CD14-positive monocyte (primary cell): ENCODE measurements at regions not wholly inside any gene's neighbourhood (a gene's known extent, or its start where the extent isn't known, plus 50 kb on each side); places are given as distances from the start of the nearest gene placed in this dataset.

Experiments
- DNase-seq, 3 donors: peaks; one replicate each; pipeline ENCODE4 v3.0.0-alpha.2; 2011 to 2022
- H2AFZ ChIP-seq: 2 replicates; pipeline ENCODE4 v1.6.0; 2012; ENCODE audit warnings: mild to moderate bottlenecking, low read depth, low read length, inconsistent platforms; ENCODE audit not compliant: insufficient read depth, poor library complexity, severe bottlenecking
- H3K27ac ChIP-seq, 2 donors: 1 replicate in 1 of 2; 2 replicates in 1 of 2; pipeline ENCODE4 v1.5.1; 2012 to 2013; ENCODE audit warnings: low read length in 2 of 2, control low read depth in 1 of 2, inconsistent platforms in 1 of 2, low read depth in 1 of 2, mild to moderate bottlenecking in 1 of 2
- H3K27me3 ChIP-seq, 2 donors: one replicate each; pipeline versions ENCODE4 v1.6.0 to v1.6.1; 2011 to 2013; ENCODE audit warnings: low read length in 2 of 2; ENCODE audit not compliant: control insufficient read depth in 2 of 2, insufficient read depth in 2 of 2
- H3K36me3 ChIP-seq, 2 donors: replicated peaks in 1 of 2; 1 replicate in 1 of 2; 2 replicates in 1 of 2; pipeline versions ENCODE4 v1.5.1 to v1.6.1; 2012 to 2013; ENCODE audit warnings: low read length in 2 of 2, control low read depth in 1 of 2, inconsistent platforms in 1 of 2, mild to moderate bottlenecking in 1 of 2; ENCODE audit not compliant: insufficient read depth in 2 of 2, control insufficient read depth in 1 of 2
- H3K4me1 ChIP-seq, 2 donors: 1 replicate in 1 of 2; 2 replicates in 1 of 2; pipeline versions ENCODE4 v1.5.1 to v1.6.1; 2012 to 2013; ENCODE audit warnings: low read length in 2 of 2, control low read depth in 1 of 2, inconsistent platforms in 1 of 2, mild to moderate bottlenecking in 1 of 2, moderate library complexity in 1 of 2; ENCODE audit not compliant: insufficient read depth in 2 of 2, control insufficient read depth in 1 of 2
- H3K4me2 ChIP-seq: replicated peaks from 2 replicates; pipeline ENCODE3; 2012; ENCODE audit warnings: low read length, moderate library complexity, mild to moderate bottlenecking; ENCODE audit not compliant: poor library complexity, severe bottlenecking; ENCODE audit errors: extremely low read depth
- H3K4me3 ChIP-seq, 3 experiments: fragments of 200-600 bp in 1 of 3; sonication (generic) in 1 of 3; replicated peaks in 1 of 3; 1 replicate in 2 of 3; 2 replicates in 1 of 3; pipeline ENCODE4 v1.5.1; 2011 to 2013; ENCODE audit warnings: low read length in 3 of 3, mild to moderate bottlenecking in 3 of 3, control low read depth in 2 of 3, low read depth in 2 of 3, inconsistent platforms in 1 of 3, moderate library complexity in 1 of 3
- H3K79me2 ChIP-seq: 2 replicates; pipeline ENCODE4 v1.6.0; 2012; ENCODE audit warnings: mild to moderate bottlenecking, control low read depth, inconsistent platforms, low read length, moderate library complexity; ENCODE audit not compliant: insufficient read depth
- H3K9ac ChIP-seq: 2 replicates; pipeline ENCODE4 v1.6.0; 2017; ENCODE audit warnings: low read length, mild to moderate bottlenecking; ENCODE audit not compliant: insufficient read depth, poor library complexity, severe bottlenecking
- H3K9me3 ChIP-seq, 2 donors: replicated peaks in 1 of 2; 1 replicate in 1 of 2; 2 replicates in 1 of 2; pipeline versions ENCODE4 v1.5.1 to v1.6.1; 2012 to 2013; ENCODE audit warnings: low read length in 2 of 2, control low read depth in 1 of 2; ENCODE audit not compliant: control insufficient read depth in 1 of 2, insufficient read depth in 1 of 2
- H4K20me1 ChIP-seq: 2 replicates; pipeline ENCODE4 v1.6.0; 2012; ENCODE audit warnings: mild to moderate bottlenecking, low read length, control low read depth, moderate library complexity; ENCODE audit not compliant: insufficient read depth
- H3K27ac Mint-ChIP-seq, 7 donors: one replicate each; pipeline ENCODE4 v1.8.0; 2020; ENCODE audit warnings: mild to moderate bottlenecking in 7 of 7, mixed read lengths in 7 of 7, moderate library complexity in 6 of 7, inconsistent platforms in 2 of 7
- H3K27me3 Mint-ChIP-seq, 3 donors: one replicate each; pipeline ENCODE4 v1.8.0; 2021 to 2022; ENCODE audit warnings: low read depth in 3 of 3, mild to moderate bottlenecking in 3 of 3, mixed read lengths in 3 of 3, moderate library complexity in 3 of 3, inconsistent platforms in 1 of 3
- H3K36me3 Mint-ChIP-seq, 2 donors: one replicate each; pipeline ENCODE4 v1.8.0; 2020; ENCODE audit warnings: mixed read lengths in 2 of 2, inconsistent platforms in 1 of 2, mild to moderate bottlenecking in 1 of 2
- H3K4me1 Mint-ChIP-seq: one replicate; pipeline ENCODE4 v1.8.0; 2020; ENCODE audit warnings: mild to moderate bottlenecking, mixed read lengths
- H3K4me3 Mint-ChIP-seq, 2 donors: one replicate each; pipeline ENCODE4 v1.8.0; 2020; ENCODE audit warnings: mild to moderate bottlenecking in 2 of 2, mixed read lengths in 2 of 2, moderate library complexity in 1 of 2
- H3K9me3 Mint-ChIP-seq, 7 donors: one replicate each; pipeline ENCODE4 v1.8.0; 2020 to 2022; ENCODE audit warnings: mixed read lengths in 7 of 7, mild to moderate bottlenecking in 6 of 7, moderate library complexity in 6 of 7, inconsistent platforms in 2 of 7
- CTCF ChIP-seq: fragments of 200-600 bp; IDR thresholded peaks from one replicate; pipeline ENCODE4 v1.8.0; 2022; ENCODE audit warnings: antibody characterized with exemption, mild to moderate bottlenecking
- WGBS: methylation state at CpG from one replicate; pipeline ENCODE4 v1.1.5; 2013; ENCODE audit warnings: missing lambda C conversion rate; ENCODE audit not compliant: insufficient coverage; 5-methylcytosine and 5-hydroxymethylcytosine counted together
- intact Hi-C, 2 donors: fragments of 100-400 bp; cut with micrococcal nuclease; formaldehyde crosslinking; loops; one replicate each; pipeline versions ENCODE4 v1.15.0 to v1.15.1; 2023

GRCh38 chr16:16992975-16993765 lies 477.6 kb downstream of the XYLT1 start:
- peak overlapping the region in 1 of 2 donors; percentile 61 for H3K4me3 Mint-ChIP-seq
- DNase-seq, result peak in 2 of 3 donors; percentile 12 to 16
- H3K27ac ChIP-seq, result no peak overlapping the region
- peaks cover 16% of the 10 kb centered on the region for H3K4me1 Mint-ChIP-seq
- H3K36me3 ChIP-seq, result no peaks in the 10 kb centered on the region
- H3K27me3 Mint-ChIP-seq, result peaks cover 0 to 6% (median 6%) of the 10 kb centered on the region in 3 donors
- peak overlapping the region in 1 of 7 donors; percentile 52 for H3K27ac Mint-ChIP-seq
- no peaks in the 10 kb centered on the region for H3K36me3 Mint-ChIP-seq
- no peak for TF ChIP-seq CTCF
- intact Hi-C loops, result no loop called here
- no peaks in the 10 kb centered on the region for H3K9me3 ChIP-seq
- H4K20me1 ChIP-seq, result no peaks in the 10 kb centered on the region
- no peak overlapping the region for H3K9ac ChIP-seq
- 0% methylated on average over 7 of the region's 13 CpGs for WGBS
- peak overlapping the region; percentile 36 for H2AFZ ChIP-seq
- H3K4me3 ChIP-seq, result no peak overlapping the region
- peak overlapping the region; percentile 11 for H3K4me2 ChIP-seq
- H3K79me2 ChIP-seq, result no peaks in the 10 kb centered on the region
- H3K27me3 ChIP-seq, result no peaks in the 10 kb centered on the region
- H3K4me1 ChIP-seq, result peaks cover 9 to 16% of the 10 kb centered on the region in 2 donors
- H3K9me3 Mint-ChIP-seq, result no peaks in the 10 kb centered on the region

- Mint-ChIP-seq H3K27me3 (peaks cover 0 to 6% (median 6%) of the 10 kb centered on the region in 3 donors), H3K27ac (no peak overlapping the region), H3K4me3 (no peak overlapping the region), H3K36me3 (no peaks in the 10 kb centered on the region), H3K4me1 (peaks cover 16% of the 10 kb centered on the region), H3K9me3 (no peaks in the 10 kb centered on the region)
- Histone ChIP-seq H3K4me2 (no peak overlapping the region), H4K20me1 (no peaks in the 10 kb centered on the region), H3K27me3 (no peaks in the 10 kb centered on the region), H2AFZ (no peak overlapping the region), H3K9me3 (no peaks in the 10 kb centered on the region), H3K36me3 (no peaks in the 10 kb centered on the region), H3K79me2 (no peaks in the 10 kb centered on the region), H3K9ac (no peak overlapping the region), H3K4me3 (no peak overlapping the region), H3K27ac (no peak overlapping the region), H3K4me1 (peaks cover 9 to 16% of the 10 kb centered on the region in 2 donors)
- 100% methylated on average over 4 of the region's 5 CpGs for WGBS
- no peak for TF ChIP-seq CTCF
- DNase-seq, result no peak
- intact Hi-C loops, result no loop called here
These were observed 475.9 kb downstream of the XYLT1 start for GRCh38 chr16:16994831-16995230.
